PC-3 (cell line): ENCODE measurements at regions not wholly inside any gene's neighbourhood (a gene's known extent, or its start where the extent isn't known, plus 50 kb on each side); places are given as distances from the start of the nearest gene placed in this dataset.

ENCODE experiments used
- ATAC-seq: fragments of 200-7000 bp; cut with Tn5 transposase; 2 replicates; pipeline ENCODE4 v1.9.1; 2020; ENCODE audit warnings: mild to moderate bottlenecking, moderate library complexity
- BruUV-seq: library from RNA; stranded (reverse); fragments of 400-500 nt; replicated peaks from 2 replicates; lab custom pipeline; 2021; lab: Mats Ljungman, UMichigan
- CTCF ChIA-PET: fragments of 300-600 bp; sonication (Branson Sonifier 250); formaldehyde crosslinking; loops from one replicate; lab custom pipeline; 2022; ENCODE audit warnings: antibody characterized with exemption; lab: Charles Lee
- POLR2A ChIA-PET: fragments of 300-600 bp; sonication (Branson Sonifier 250); formaldehyde crosslinking; loops from one replicate; lab custom pipeline; 2022; ENCODE audit warnings: antibody characterized with exemption; ENCODE audit not compliant: unreplicated experiment; lab: Charles Lee
- DNase-seq: peaks from one replicate; pipeline ENCODE4 v3.0.0-alpha.2; 2015
- H2AFZ ChIP-seq: fragments of 300-600 bp; sonication (generic); 2 replicates; pipeline ENCODE4 v1.6.0; 2016; ENCODE audit warnings: antibody characterized with exemption, low read length
- H3F3A ChIP-seq: fragments of 300-600 bp; sonication (generic); one replicate; pipeline ENCODE4 v1.6.0; 2017; ENCODE audit warnings: antibody characterized with exemption, low read length, control low read depth, mild to moderate bottlenecking; ENCODE audit not compliant: unreplicated experiment
- H3K27ac ChIP-seq: fragments of 300-600 bp; sonication (generic); 2 replicates; pipeline ENCODE4 v1.5.1; 2016; ENCODE audit warnings: mild to moderate bottlenecking, low read length
- H3K27me3 ChIP-seq: fragments of 300-600 bp; sonication (generic); 2 replicates; pipeline ENCODE4 v1.6.1; 2016; ENCODE audit warnings: low read length, mixed read lengths
- H3K36me3 ChIP-seq: fragments of 300-600 bp; sonication (generic); 2 replicates; pipeline ENCODE4 v1.6.1; 2016; ENCODE audit warnings: low read depth, mixed run types, low read length, mixed read lengths
- H3K4me1 ChIP-seq: fragments of 300-600 bp; sonication (generic); 2 replicates; pipeline ENCODE4 v1.5.1; 2016; ENCODE audit warnings: low read length; ENCODE audit not compliant: insufficient read depth
- H3K4me2 ChIP-seq: fragments of 300-600 bp; sonication (generic); 2 replicates; pipeline ENCODE4 v1.6.0; 2016; ENCODE audit warnings: low read length
- H3K4me3 ChIP-seq: fragments of 300-600 bp; sonication (generic); 2 replicates; pipeline ENCODE4 v1.5.1; 2016; ENCODE audit warnings: mild to moderate bottlenecking, low read length, mixed read lengths
- H3K79me2 ChIP-seq: fragments of 300-600 bp; sonication (generic); 2 replicates; pipeline ENCODE4 v1.6.1; 2017; ENCODE audit warnings: low read length, mixed read lengths
- H3K9ac ChIP-seq: fragments of 300-600 bp; sonication (generic); 2 replicates; pipeline ENCODE4 v1.6.0; 2016; ENCODE audit warnings: mild to moderate bottlenecking, low read length
- H3K9me2 ChIP-seq: fragments of 300-600 bp; sonication (generic); replicated peaks from 2 replicates; pipeline ENCODE4 v1.6.1; 2016; ENCODE audit warnings: mixed run types, low read length, mixed read lengths
- H3K9me3 ChIP-seq: fragments of 300-600 bp; sonication (generic); 2 replicates; pipeline ENCODE4 v1.6.1; 2016; ENCODE audit warnings: low read length, mixed read lengths
- H4K20me1 ChIP-seq: fragments of 300-600 bp; sonication (generic); 2 replicates; pipeline ENCODE4 v1.6.1; 2016; ENCODE audit warnings: low read length, mixed read lengths
- EZH2 ChIP-seq: fragments of 300-600 bp; sonication (generic); IDR thresholded peaks from one replicate; pipeline ENCODE4 v1.6.1; 2017; ENCODE audit warnings: antibody characterized with exemption, mild to moderate bottlenecking, low read length; ENCODE audit not compliant: unreplicated experiment
- EZH2phosphoT487 ChIP-seq: fragments of 300-600 bp; sonication (generic); IDR thresholded peaks from 2 replicates; pipeline ENCODE4 v1.6.1; 2018; ENCODE audit warnings: mild to moderate bottlenecking, antibody characterized with exemption, low read length, borderline replicate concordance
- intact Hi-C: fragments of 100-400 bp; cut with micrococcal nuclease; formaldehyde crosslinking; loops from 2 replicates; pipeline ENCODE4 v1.9.0; 2023
- TF ChIP-seq, protein P1 (sequence below): fragments of 300-600 bp; sonication (generic); conservative IDR thresholded peaks from 2 replicates; pipeline ENCODE4 v1.5.1; 2017; ENCODE audit warnings: antibody characterized with exemption, low read depth, mild to moderate bottlenecking, low read length

DNA sequence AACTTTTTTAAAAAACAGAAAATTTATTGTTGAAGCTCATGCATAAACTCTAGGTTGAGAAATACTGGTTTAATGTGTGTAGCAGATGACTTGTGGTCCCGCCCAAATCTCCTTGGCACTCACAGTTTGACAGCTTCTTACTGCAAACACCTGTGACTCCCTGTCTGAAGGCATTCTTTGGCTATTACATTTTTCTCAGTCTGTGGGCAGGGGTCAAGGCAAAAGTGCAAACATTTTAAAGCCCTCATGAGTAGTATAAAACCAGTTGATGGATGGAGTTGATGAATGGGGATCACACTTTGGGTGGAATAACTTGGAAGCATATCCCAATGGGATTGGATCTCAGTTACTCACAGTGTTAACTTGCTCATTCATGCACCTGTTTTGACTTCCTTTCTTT is 1007.0 kb upstream of the NUDT12 start:
- Histone ChIP-seq H3K9ac (no peak overlapping the region), H3K9me2 (0 out of 2 replicates have a peak, but pooled peaks cover 6% of the 10 kb centered on the region), H3K9me3 (no peaks in the 10 kb centered on the region), H3F3A (no peaks in the 10 kb centered on the region), H3K27me3 (no peaks in the 10 kb centered on the region), H3K27ac (no peak overlapping the region), H4K20me1 (no peaks in the 10 kb centered on the region), H3K4me2 (no peak overlapping the region), H3K4me3 (no peak overlapping the region), H2AFZ (no peak overlapping the region), H3K36me3 (no peaks in the 10 kb centered on the region), H3K4me1 (no peaks in the 10 kb centered on the region), H3K79me2 (no peaks in the 10 kb centered on the region)
- ChIA-PET POLR2A (no interaction called here), CTCF (interaction anchor here (0.6 kb wide), 1 partner anchor 627 kb away, joined by 4 read pairs; no protein-coding TSS in a partner anchor)
- intact Hi-C loops: no loop called here
- DNase-seq (peak; percentile 24), ATAC-seq (no peak; the same call in 1 of the 2 replicates)
- BruUV-seq: no TSS peak
- no peak for TF ChIP-seq EZH2
- TF ChIP-seq, protein P1, sequence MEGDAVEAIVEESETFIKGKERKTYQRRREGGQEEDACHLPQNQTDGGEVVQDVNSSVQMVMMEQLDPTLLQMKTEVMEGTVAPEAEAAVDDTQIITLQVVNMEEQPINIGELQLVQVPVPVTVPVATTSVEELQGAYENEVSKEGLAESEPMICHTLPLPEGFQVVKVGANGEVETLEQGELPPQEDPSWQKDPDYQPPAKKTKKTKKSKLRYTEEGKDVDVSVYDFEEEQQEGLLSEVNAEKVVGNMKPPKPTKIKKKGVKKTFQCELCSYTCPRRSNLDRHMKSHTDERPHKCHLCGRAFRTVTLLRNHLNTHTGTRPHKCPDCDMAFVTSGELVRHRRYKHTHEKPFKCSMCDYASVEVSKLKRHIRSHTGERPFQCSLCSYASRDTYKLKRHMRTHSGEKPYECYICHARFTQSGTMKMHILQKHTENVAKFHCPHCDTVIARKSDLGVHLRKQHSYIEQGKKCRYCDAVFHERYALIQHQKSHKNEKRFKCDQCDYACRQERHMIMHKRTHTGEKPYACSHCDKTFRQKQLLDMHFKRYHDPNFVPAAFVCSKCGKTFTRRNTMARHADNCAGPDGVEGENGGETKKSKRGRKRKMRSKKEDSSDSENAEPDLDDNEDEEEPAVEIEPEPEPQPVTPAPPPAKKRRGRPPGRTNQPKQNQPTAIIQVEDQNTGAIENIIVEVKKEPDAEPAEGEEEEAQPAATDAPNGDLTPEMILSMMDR: no peak

DNA sequence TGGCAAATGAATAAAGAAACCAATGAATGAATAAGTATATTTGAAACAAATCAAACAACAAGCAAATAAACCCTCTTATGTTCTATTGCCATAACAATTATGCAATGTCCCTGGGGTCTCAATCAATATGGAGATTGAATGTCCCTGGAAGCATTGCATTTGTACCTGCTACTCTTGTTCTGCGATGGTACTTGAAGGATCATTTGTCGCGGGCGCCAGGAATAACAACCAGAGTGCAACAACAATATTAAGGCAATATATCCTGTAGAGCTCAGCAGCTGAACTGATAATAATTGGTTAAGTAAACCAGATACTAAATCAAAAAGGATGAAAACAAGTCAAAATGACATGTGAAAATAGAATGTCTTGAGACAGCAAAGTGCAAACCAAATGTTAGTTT is 1001.9 kb upstream of the NUDT12 start:
- BruUV-seq: no TSS peak

DNA sequence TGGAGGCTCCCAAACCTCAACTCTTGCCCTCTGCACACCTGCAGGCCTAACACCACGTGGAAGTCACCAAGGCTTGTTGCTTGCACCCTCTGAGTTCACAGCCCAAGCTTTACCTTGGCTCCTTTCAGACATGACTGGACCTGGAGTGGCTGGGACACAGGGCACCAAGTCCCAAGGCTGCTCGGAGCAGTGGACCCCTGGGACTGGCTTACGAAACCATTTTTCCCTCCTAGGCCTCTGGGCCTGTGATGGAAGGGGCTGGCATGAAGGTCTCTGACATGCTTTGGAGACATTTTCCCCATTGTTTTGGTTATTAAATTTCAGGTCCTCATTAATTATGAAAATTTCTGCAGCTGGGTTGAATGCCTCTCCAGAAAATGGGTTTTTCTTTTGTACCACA is 994.4 kb upstream of the NUDT12 start:
- BruUV-seq: no TSS peak
- ChIA-PET CTCF (no interaction called here), POLR2A (no interaction called here)
- Histone ChIP-seq H4K20me1 (no peaks in the 10 kb centered on the region), H2AFZ (no peak overlapping the region), H3K4me3 (no peak overlapping the region), H3K27ac (no peak overlapping the region), H3K4me2 (no peak overlapping the region), H3K27me3 (no peaks in the 10 kb centered on the region), H3F3A (no peaks in the 10 kb centered on the region), H3K36me3 (no peaks in the 10 kb centered on the region), H3K4me1 (no peaks in the 10 kb centered on the region), H3K9me2 (no peaks in the 10 kb centered on the region), H3K9me3 (no peaks in the 10 kb centered on the region), H3K9ac (no peak overlapping the region), H3K79me2 (no peaks in the 10 kb centered on the region)
- TF ChIP-seq, protein P1: no peak
- TF ChIP-seq EZH2phosphoT487 (no peak), EZH2 (no peak)
- intact Hi-C loops: loop anchor here (5.0 kb wide), 1 partner anchor 205 kb away; no protein-coding TSS in a partner anchor
- no peak for ATAC-seq
- no peak for DNase-seq

More for the DNA sequence above, 1001.9 kb upstream of the NUDT12 start:
- no peak for DNase-seq
- Histone ChIP-seq H3K4me1 (no peaks in the 10 kb centered on the region), H2AFZ (no peak overlapping the region), H3K27me3 (no peaks in the 10 kb centered on the region), H3F3A (no peaks in the 10 kb centered on the region), H3K27ac (no peak overlapping the region), H3K36me3 (no peaks in the 10 kb centered on the region), H3K4me3 (no peak overlapping the region), H3K4me2 (no peak overlapping the region), H3K9me2 (0 out of 2 replicates have a peak, but pooled peaks cover 3% of the 10 kb centered on the region), H3K9me3 (no peaks in the 10 kb centered on the region), H4K20me1 (no peaks in the 10 kb centered on the region), H3K79me2 (no peaks in the 10 kb centered on the region), H3K9ac (no peak overlapping the region)
- ChIA-PET CTCF (no interaction called here), POLR2A (no interaction called here)
- TF ChIP-seq, protein P1: no peak
- TF ChIP-seq EZH2 (no peak), EZH2phosphoT487 (no peak)
- intact Hi-C loops: no loop called here
- no peak for ATAC-seq
